BJ (cell line): ENCODE measurements at regions not wholly inside any gene's neighbourhood (a gene's known extent, or its start where the extent isn't known, plus 50 kb on each side); places are given as distances from the start of the nearest gene placed in this dataset.

Experiments
- CTCF ChIA-PET: fragments of 350-600 bp; formaldehyde crosslinking; extraction: SDS; loops from one replicate; lab custom pipeline; 2021; ENCODE audit warnings: antibody characterized with exemption, inconsistent platforms; lab: Yijun Ruan, JAX
- POLR2A ChIA-PET: fragments of 300-600 bp; sonication (Branson Sonifier 250); formaldehyde crosslinking; extraction: SDS; loops from one replicate; lab custom pipeline; 2021; ENCODE audit warnings: antibody characterized with exemption; lab: Charles Lee
- DNase-seq: peaks from one replicate; pipeline ENCODE4 v3.0.0-alpha.2; 2011; ENCODE audit warnings: low read depth
- H3K27me3 ChIP-seq: 2 replicates; pipeline ENCODE4 v1.6.0; 2011; ENCODE audit warnings: low read length; ENCODE audit not compliant: control insufficient read depth, insufficient read depth
- H3K36me3 ChIP-seq: 2 replicates; pipeline ENCODE4 v1.5.1; 2011; ENCODE audit warnings: low read length; ENCODE audit not compliant: control insufficient read depth, insufficient read depth
- H3K4me3 ChIP-seq: 2 replicates; pipeline ENCODE4 v1.5.1; 2011; ENCODE audit warnings: low read depth, mild to moderate bottlenecking, control low read depth, low read length
- CTCF ChIP-seq: IDR thresholded peaks from 2 replicates; pipeline ENCODE4 v1.5.1; 2011; ENCODE audit warnings: low read depth, mild to moderate bottlenecking, control low read depth, inconsistent platforms, low read length, moderate library complexity; ENCODE audit not compliant: insufficient read depth

DNA sequence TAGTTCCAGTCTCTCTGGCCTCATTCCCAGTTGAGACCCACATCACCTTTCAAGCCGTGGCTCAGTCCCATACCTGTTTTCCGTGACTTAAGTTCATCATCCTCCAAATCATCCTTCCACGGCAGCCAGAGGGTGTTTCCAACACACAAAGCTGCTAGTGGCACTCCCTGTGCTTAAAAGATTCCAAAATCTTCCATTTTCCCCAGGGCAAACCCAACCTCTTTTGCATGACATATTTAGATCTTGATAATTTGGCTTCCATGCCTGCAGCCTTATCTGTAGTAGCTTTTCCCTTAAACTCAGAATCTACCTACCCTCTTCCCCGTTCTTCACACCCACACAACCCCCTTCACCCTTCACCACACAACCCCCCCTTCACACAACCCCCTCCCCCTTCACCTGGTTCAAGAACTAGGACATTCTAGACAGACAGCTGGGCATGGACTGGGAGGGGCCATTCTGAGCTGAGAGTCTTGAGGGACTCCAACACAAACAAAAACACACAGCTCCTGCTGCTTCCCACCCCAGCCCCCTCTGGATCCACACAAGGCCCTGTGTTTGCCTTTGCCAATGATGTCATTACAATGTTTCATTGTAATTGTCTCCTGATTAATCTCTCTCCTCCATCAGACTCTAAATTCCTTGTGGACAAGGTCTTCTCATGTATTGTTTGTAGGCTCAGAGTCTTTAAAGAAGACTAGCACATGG, 268.2 kb downstream of the SH3GL2 start:
- Histone ChIP-seq H3K36me3 (no peaks in the 10 kb centered on the region), H3K27me3 (no peaks in the 10 kb centered on the region), H3K4me3 (no peak overlapping the region)
- ChIA-PET CTCF (interaction anchor here (0.6 kb wide), 1 partner anchor 196 kb away, joined by 3 read pairs; no protein-coding TSS in a partner anchor), POLR2A (no interaction called here)
- DNase-seq, result no peak
- no peak for TF ChIP-seq CTCF

- ChIA-PET POLR2A (no interaction called here), CTCF (interaction anchor here (0.6 kb wide), 1 partner anchor 195 kb away, joined by 3 read pairs; no protein-coding TSS in a partner anchor)
- no peak for DNase-seq
- Histone ChIP-seq H3K36me3 (no peaks in the 10 kb centered on the region), H3K4me3 (no peak overlapping the region), H3K27me3 (no peaks in the 10 kb centered on the region)
- no peak for TF ChIP-seq CTCF
Measured at GRCh38 chr9:17847908-17848307, 269.0 kb downstream of the SH3GL2 start.

DNA sequence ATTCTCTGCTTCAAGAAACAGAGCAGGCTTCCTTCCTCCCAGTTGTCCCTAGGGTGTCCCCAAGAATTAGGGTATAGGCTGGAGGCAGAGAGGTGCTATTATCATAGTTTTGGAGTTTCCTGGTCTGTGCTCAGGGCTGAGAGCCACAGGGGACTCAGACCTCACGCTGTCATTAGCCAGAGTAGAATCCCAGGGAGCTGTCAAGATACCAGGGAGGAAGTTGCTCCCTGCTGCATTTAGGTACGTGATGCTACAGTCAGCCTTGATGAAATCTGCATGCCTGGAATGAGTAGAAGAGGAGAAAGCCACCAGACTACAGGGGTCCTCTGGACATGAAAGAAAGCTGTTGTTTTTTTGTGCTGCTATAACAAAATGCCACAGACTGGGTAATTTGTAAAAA, 273.2 kb downstream of the SH3GL2 start:
- POLR2A ChIA-PET, result no interaction called here

GRCh38 chr9:17854487-17854886, 275.6 kb downstream of the SH3GL2 start:
- 0 out of 2 replicates have a peak, but pooled peaks cover 2% of the 10 kb centered on the region for H3K27me3 ChIP-seq
- no peak for DNase-seq
- ChIA-PET POLR2A (no interaction called here), CTCF (no interaction called here)
- no peak overlapping the region for H3K4me3 ChIP-seq
- H3K36me3 ChIP-seq, result no peaks in the 10 kb centered on the region
- no peak for TF ChIP-seq CTCF

More for the DNA sequence above, 273.2 kb downstream of the SH3GL2 start:
- DNase-seq, result no peak
- CTCF ChIA-PET, result interaction anchor here (0.8 kb wide), 1 partner anchor 233 kb away, joined by 3 read pairs; no protein-coding TSS in a partner anchor
- no peak for TF ChIP-seq CTCF
- Histone ChIP-seq H3K4me3 (no peak overlapping the region), H3K27me3 (0 out of 2 replicates have a peak, but pooled peaks cover 2% of the 10 kb centered on the region), H3K36me3 (no peaks in the 10 kb centered on the region)

GRCh38 chr9:17856995-17857394, 278.1 kb downstream of the SH3GL2 start:
- Histone ChIP-seq H3K36me3 (no peaks in the 10 kb centered on the region), H3K4me3 (no peak overlapping the region), H3K27me3 (0 out of 2 replicates have a peak, but pooled peaks cover 2% of the 10 kb centered on the region)
- ChIA-PET CTCF (no interaction called here), POLR2A (no interaction called here)
- TF ChIP-seq CTCF, result no peak
- DNase-seq, result no peak
